GM21737 (cell line): ENCODE measurements at regions not wholly inside any gene's neighbourhood (a gene's known extent, or its start where the extent isn't known, plus 50 kb on each side); places are given as distances from the start of the nearest gene placed in this dataset.

Experiments
- ATAC-seq: cut with Tn5 transposase; IDR thresholded peaks from one replicate; pipeline ENCODE4 v1.9.1; 2021; ENCODE audit warnings: mild to moderate bottlenecking, moderate library complexity; ENCODE audit not compliant: unreplicated experiment

DNA sequence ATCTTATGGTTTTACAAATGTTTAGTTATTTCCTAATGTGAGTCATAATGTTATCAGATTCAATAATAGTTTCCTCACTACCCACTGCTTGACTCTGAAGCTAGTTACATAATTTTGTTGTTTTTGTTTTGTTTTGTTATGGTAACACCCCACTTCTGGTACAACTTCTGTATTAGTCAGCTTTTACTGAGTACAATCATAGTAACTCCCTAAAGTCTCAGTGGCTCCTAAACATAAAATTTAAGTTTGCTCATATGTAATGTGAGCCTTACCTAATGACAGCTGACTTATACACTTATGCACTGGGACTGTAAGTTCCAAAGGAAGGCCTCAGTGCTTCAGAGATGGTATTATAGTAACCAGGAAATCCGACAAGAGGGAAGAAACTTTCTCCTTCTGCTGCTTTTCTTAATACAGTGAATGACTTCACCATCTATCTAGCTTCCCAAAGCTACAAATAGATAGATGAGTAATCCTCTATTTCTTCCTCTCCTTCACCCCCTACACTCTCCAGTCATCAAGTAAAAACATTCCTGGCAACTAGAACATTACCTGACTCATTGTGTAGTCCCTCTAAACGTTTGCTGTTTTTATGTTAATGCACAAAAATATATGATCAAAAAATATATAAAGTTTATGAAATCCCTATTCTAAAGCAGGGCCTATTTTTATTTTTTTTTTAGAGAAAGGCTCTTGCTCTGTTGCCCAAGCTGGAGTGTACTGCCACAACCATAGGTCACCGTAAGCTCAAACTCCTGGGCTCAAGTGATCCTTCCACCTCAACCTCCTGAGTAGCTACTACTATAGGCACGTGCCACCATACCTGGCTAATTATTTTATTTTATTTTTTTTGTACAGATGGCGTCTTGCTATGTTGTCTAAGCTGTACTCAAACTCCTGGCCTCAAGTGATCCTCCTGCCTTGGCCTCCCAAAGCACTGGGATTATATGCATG lies 563.0 kb downstream of the SOX6 start:
- no peak for ATAC-seq

- ATAC-seq, result no peak
These were observed 561.8 kb downstream of the SOX6 start for GRCh38 chr11:15794361-15795150.

GRCh38 chr11:15795378-15795777 lies 561.0 kb downstream of the SOX6 start:
- ATAC-seq, result no peak

DNA sequence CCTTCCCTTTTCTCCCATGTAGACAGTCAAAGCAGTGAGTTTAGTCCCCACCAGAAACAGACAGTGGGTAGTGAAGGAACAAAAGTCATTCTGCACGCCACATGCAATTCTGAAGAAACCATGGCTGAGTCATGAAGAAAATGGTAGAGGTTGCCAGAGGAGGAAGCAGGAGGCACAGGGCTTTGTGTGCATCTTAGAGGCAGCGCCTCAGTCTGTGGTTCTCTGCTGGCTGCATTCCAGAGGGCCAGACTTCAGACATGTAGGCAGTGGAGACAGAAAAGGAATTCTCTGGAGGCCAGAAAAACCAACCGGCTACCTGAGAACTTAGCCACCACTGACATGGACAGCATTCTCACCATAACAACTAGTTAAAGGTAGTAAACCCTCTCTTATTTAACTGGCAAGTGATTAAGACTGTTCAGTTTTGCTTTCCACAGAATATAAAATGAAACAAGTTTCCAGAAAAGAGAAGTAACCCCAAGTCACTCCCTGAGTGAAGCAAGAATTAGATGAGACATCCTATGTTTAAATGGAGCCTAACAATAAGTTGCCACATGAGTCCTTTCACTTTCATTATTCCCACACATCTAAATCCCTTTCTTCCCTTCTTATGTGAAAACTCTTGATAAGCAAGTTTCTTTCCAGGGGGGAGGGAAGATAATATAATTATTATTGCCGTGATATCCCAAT lies 556.1 kb downstream of the SOX6 start:
- ATAC-seq, result no peak

- ATAC-seq, result no peak
These were observed 555.2 kb downstream of the SOX6 start for GRCh38 chr11:15801126-15801525.

- no peak for ATAC-seq
These were observed 554.7 kb downstream of the SOX6 start for GRCh38 chr11:15801616-15802015.

- no peak for ATAC-seq
These were observed 550.6 kb downstream of the SOX6 start for GRCh38 chr11:15805726-15806125.

- no peak for ATAC-seq
These were observed 550.1 kb downstream of the SOX6 start for GRCh38 chr11:15806217-15806616.

- no peak for ATAC-seq
These were observed 548.5 kb downstream of the SOX6 start for GRCh38 chr11:15807827-15808226.

DNA sequence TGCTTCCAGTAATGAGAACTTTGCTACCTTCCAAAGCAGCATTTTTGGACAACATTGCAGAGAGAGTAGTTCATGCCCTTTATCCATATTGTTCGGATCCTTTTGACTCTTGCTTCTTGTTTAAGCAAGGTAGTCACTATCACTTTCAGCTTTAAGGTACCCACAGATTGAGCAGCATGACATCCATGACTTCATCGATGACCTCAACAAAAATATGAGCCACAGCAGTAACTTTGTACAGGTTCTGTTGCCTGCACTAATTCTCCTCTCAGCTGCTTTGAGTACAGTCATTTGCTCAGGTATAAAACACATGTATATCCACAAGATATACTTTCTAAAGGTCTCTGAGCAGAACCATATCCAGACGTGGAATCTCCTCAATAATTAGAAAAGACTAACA lies 546.3 kb downstream of the SOX6 start:
- ATAC-seq, result no peak

GRCh38 chr11:15810525-15810924 lies 545.8 kb downstream of the SOX6 start:
- ATAC-seq, result no peak

GRCh38 chr11:15815246-15816195 lies 540.8 kb downstream of the SOX6 start:
- ATAC-seq, result no peak

DNA sequence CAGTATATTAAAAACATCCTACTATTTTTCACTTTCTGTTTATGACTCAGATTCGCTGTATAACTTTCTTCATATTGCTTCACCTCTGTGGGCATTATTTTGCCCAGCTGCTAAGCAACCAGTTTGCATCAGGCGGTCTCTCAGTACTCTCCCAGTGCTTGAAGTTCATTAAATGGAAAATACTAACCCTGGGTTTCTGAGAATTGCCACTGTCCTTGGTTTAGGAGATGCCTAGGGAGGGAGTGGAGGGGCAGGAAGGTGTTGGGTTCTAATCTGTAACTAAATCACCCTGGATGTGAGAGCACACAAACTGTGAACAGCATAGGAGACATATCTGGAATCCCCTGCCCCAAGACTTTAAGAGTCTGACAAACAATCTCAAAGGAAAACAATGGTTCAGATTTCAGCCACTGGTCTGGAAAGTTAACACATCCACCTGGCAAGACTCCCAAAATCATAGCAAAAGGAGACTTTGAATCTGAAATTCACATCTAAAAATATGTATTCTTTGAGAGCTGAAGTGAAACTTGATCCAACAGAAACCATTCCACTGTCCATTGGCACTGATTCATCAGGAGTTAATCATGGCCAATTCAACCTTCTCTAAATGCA lies 540.0 kb downstream of the SOX6 start:
- no peak for ATAC-seq

DNA sequence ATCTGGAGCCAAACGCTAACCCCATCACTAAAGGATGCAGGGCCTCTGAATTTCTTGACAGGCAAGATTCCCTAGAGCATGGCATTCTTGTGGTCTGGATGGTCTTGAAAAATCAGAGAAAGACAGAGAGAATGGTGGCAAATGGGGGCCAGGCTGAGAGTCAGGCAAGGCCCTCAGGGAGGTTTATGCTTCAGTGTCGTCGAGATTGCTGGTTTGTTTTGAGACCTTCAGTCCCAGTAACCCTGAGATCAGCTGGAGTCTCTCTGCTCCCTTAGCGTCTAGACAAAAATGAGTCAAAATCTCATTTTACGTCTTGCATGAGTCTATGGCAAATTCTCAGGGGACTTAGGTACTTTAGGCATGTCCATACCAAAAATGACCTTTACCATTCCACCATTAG lies 539.3 kb downstream of the SOX6 start:
- no peak for ATAC-seq

GRCh38 chr11:15818132-15818842 lies 538.1 kb downstream of the SOX6 start:
- no peak for ATAC-seq

- peak; percentile 78 for ATAC-seq
These were observed 536.6 kb downstream of the SOX6 start for GRCh38 chr11:15819679-15820286.

DNA sequence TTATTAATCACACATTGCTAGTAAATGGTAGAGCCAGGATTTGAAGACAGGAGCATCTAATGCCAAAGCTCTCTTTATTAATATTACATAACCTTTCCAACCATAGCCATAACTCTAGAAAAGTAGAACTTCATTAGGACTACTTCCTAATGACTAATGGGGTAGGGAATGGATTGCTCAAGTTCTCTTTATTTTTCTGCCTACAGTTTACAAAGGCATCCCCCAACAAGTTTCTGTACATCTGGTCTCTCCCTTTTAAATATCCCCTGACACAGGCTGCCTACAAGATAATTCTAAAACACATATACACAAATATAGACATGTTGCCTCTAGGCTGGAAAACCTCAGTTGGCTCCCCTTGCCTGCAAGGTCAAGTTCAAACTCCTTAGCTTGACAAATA lies 534.9 kb downstream of the SOX6 start:
- no peak for ATAC-seq

GRCh38 chr11:15824060-15824459 lies 532.3 kb downstream of the SOX6 start:
- no peak for ATAC-seq
